ENCODE measurements at regions not wholly inside any gene's neighbourhood (a gene's known extent, or its start where the extent isn't known, plus 50 kb on each side); places are given as distances from the start of the nearest gene placed in this dataset.
A peak's percentile ranks its signal among the peaks of the same experiment; 100 is the strongest.

- TF ChIP-seq NCOA4 (IDR thresholded peaks at IDR 0.05; ENCODE audit: partially characterized antibody) (no peak), RBFOX2 (IDR thresholded peaks at IDR 0.05; ENCODE audit: low read depth, low read length) (no peak), CTCF (IDR thresholded peaks at IDR 0.05 in 2 of 3, conservative IDR thresholded peaks at IDR 0.05 in 1 of 3; ENCODE audit: insufficient read depth in 2 of 3, low read depth in 1 of 3, low read length in 3 of 3) (peak; percentile 63 to 78 (median 75)), STAT6 (CRISPR knock-in tag; IDR thresholded peaks at IDR 0.05) (no peak), ZSCAN32 (CRISPR knock-in tag; IDR thresholded peaks at IDR 0.05) (no peak), ASH1L (IDR thresholded peaks at IDR 0.05; ENCODE audit: borderline replicate concordance, low read depth, partially characterized antibody) (no peak), ETV6 (IDR thresholded peaks at IDR 0.05; ENCODE audit: borderline replicate concordance in 1 of 2, low read depth in 2 of 2, low read length in 1 of 2) (no peak), ETV6 (CRISPR knock-in tag; IDR thresholded peaks at IDR 0.05; ENCODE audit: borderline replicate concordance) (no peak), MIER1 (IDR thresholded peaks at IDR 0.05; ENCODE audit: low read depth) (no peak), SMC3 (conservative IDR thresholded peaks at IDR 0.05; ENCODE audit: insufficient read depth, low read depth, low read length) (peak; percentile 61), DEAF1 (CRISPR knock-in tag; IDR thresholded peaks at IDR 0.05) (0 out of 2 replicates have a peak, but pooled peaks have one; percentile 10), GATAD2B (IDR thresholded peaks at IDR 0.05; ENCODE audit: borderline replicate concordance) (no peak), JUND (IDR thresholded peaks at IDR 0.05; ENCODE audit: borderline replicate concordance, low read depth, low read length) (peak; percentile 20; the same call in 1 of the 2 replicates), JUND (tag; IDR thresholded peaks at IDR 0.05; ENCODE audit: borderline replicate concordance, low read depth, low read length) (no peak), SMARCA4 (IDR thresholded peaks at IDR 0.05) (no peak), U2AF1 (optimal IDR thresholded peaks at IDR 0.05; ENCODE audit: low read depth, low read length) (no peak), ZNF511 (CRISPR knock-in tag; IDR thresholded peaks at IDR 0.05) (no peak), ZNF696 (CRISPR knock-in tag; conservative IDR thresholded peaks at IDR 0.05) (no peak), ZNF518B (CRISPR knock-in tag; IDR thresholded peaks at IDR 0.05) (no peak)
These were observed 92.2 kb upstream of the PGRMC2 start (continued) for GRCh38 chr4:128379860-128380259.
